ENCODE measurements at regions not wholly inside any gene's neighbourhood (a gene's known extent, or its start where the extent isn't known, plus 50 kb on each side); places are given as distances from the start of the nearest gene placed in this dataset.

- no peak overlapping the region for H3K4me3 ChIP-seq
- no peak for ATAC-seq
- no peaks in the 10 kb centered on the region for H3K27me3 ChIP-seq
- 45 to 63% methylated on average over 5 to 6 of the region's 7 CpGs for WGBS, 2 donors (ENCODE audit: low coverage in 1 of 2)
- no peaks in the 10 kb centered on the region for H3K9me3 ChIP-seq
- TF ChIP-seq POLR2AphosphoS5 (IDR thresholded peaks at IDR 0.05) (no peak), CTCF (IDR thresholded peaks at IDR 0.05) (no peak), EP300 (IDR thresholded peaks at IDR 0.05) (no peak)
- no peak overlapping the region for H3K27ac ChIP-seq
- H3K36me3 ChIP-seq: no peaks in the 10 kb centered on the region
- H3K4me1 ChIP-seq: no peaks in the 10 kb centered on the region
Measured at GRCh38 chrX:8341814-8342590, 122.6 kb upstream of the VCX3B start.

- H3K4me1 ChIP-seq: no peaks in the 10 kb centered on the region
- ATAC-seq: no peak
- WGBS, 2 donors (ENCODE audit: low coverage in 1 of 2): 50 to 63% methylated on average over 2 of the region's 4 CpGs
- no peaks in the 10 kb centered on the region for H3K36me3 ChIP-seq
- H3K9me3 ChIP-seq: no peaks in the 10 kb centered on the region
- TF ChIP-seq CTCF (IDR thresholded peaks at IDR 0.05) (no peak), POLR2A (IDR thresholded peaks at IDR 0.05) (no peak), POLR2AphosphoS5 (IDR thresholded peaks at IDR 0.05) (no peak), EP300 (IDR thresholded peaks at IDR 0.05) (no peak)
- no peaks in the 10 kb centered on the region for H3K27me3 ChIP-seq
- no peak overlapping the region for H3K4me3 ChIP-seq
- no peak overlapping the region for H3K27ac ChIP-seq
Measured at GRCh38 chrX:8345473-8345872, 119.2 kb upstream of the VCX3B start.

- Histone ChIP-seq H3K9me3 (no peaks in the 10 kb centered on the region), H3K4me3 (no peak overlapping the region), H3K36me3 (no peaks in the 10 kb centered on the region), H3K27ac (no peak overlapping the region), H3K27me3 (no peaks in the 10 kb centered on the region), H3K4me1 (no peaks in the 10 kb centered on the region)
- no peak for ATAC-seq
- WGBS, 2 donors (ENCODE audit: low coverage in 1 of 2): 100% methylated on average over 1 of the region's 1 CpG; no CpG with 5 or more reads in 1 of the 2 donors
- no peak for TF ChIP-seq POLR2AphosphoS5 (IDR thresholded peaks at IDR 0.05)
- TF ChIP-seq POLR2A (IDR thresholded peaks at IDR 0.05): no peak
- TF ChIP-seq CTCF (IDR thresholded peaks at IDR 0.05): no peak
- no peak for TF ChIP-seq EP300 (IDR thresholded peaks at IDR 0.05)
Measured at GRCh38 chrX:8346060-8346459, 118.6 kb upstream of the VCX3B start.

- Histone ChIP-seq H3K36me3 (no peaks in the 10 kb centered on the region), H3K9me3 (no peaks in the 10 kb centered on the region), H3K27me3 (no peaks in the 10 kb centered on the region), H3K27ac (no peak overlapping the region), H3K4me3 (no peak overlapping the region), H3K4me1 (no peaks in the 10 kb centered on the region)
- no peak for ATAC-seq
- WGBS, 2 donors (ENCODE audit: low coverage in 1 of 2): 40 to 87% methylated on average over 1 to 3 of the region's 3 CpGs
- TF ChIP-seq CTCF (IDR thresholded peaks at IDR 0.05): no peak
- no peak for TF ChIP-seq POLR2A (IDR thresholded peaks at IDR 0.05)
Measured at GRCh38 chrX:8346892-8347291, 117.7 kb upstream of the VCX3B start.

- Histone ChIP-seq H3K27ac (no peak overlapping the region), H3K9me3 (no peaks in the 10 kb centered on the region), H3K36me3 (no peaks in the 10 kb centered on the region), H3K27me3 (no peaks in the 10 kb centered on the region), H3K4me1 (no peaks in the 10 kb centered on the region), H3K4me3 (no peak overlapping the region)
- ATAC-seq: no peak
- TF ChIP-seq CTCF (IDR thresholded peaks at IDR 0.05): no peak
- TF ChIP-seq POLR2A (IDR thresholded peaks at IDR 0.05): no peak
- no peak for TF ChIP-seq EP300 (IDR thresholded peaks at IDR 0.05)
- no peak for TF ChIP-seq POLR2AphosphoS5 (IDR thresholded peaks at IDR 0.05)
- no CpG with 5 or more reads among the region's 1 CpG for WGBS, 2 donors (ENCODE audit: low coverage in 1 of 2)
Measured at GRCh38 chrX:8349816-8350544, 114.7 kb upstream of the VCX3B start.

Data from gastroesophageal sphincter (tissue), 4 donors.